Left ventricle myocardium inferior (tissue), 1 donor: ENCODE measurements at regions not wholly inside any gene's neighbourhood (a gene's known extent, or its start where the extent isn't known, plus 50 kb on each side); places are given as distances from the start of the nearest gene placed in this dataset.

ENCODE experiments used
- DNase-seq: peaks from one replicate; pipeline ENCODE4 v3.0.0-alpha.2; 2020
- H3K27ac ChIP-seq: fragments of 200-600 bp; replicated peaks from 2 replicates; pipeline ENCODE4 v1.8.0; 2021
- H3K27me3 ChIP-seq: fragments of 200-600 bp; 2 replicates; pipeline ENCODE4 v1.8.0; 2021; ENCODE audit warnings: low read depth
- H3K36me3 ChIP-seq: fragments of 200-600 bp; 2 replicates; pipeline ENCODE4 v1.8.0; 2021
- H3K4me1 ChIP-seq: fragments of 200-600 bp; 2 replicates; pipeline ENCODE4 v1.8.0; 2021
- H3K4me3 ChIP-seq: fragments of 200-600 bp; 2 replicates; pipeline ENCODE4 v1.8.0; 2021; ENCODE audit warnings: mild to moderate bottlenecking, moderate library complexity
- H3K9me3 ChIP-seq: fragments of 200-600 bp; replicated peaks from 2 replicates; pipeline ENCODE4 v1.8.0; 2021
- CTCF ChIP-seq: fragments of 200-600 bp; IDR thresholded peaks from 2 replicates; pipeline ENCODE4 v1.8.0; 2021; ENCODE audit warnings: antibody characterized with exemption, mild to moderate bottlenecking, borderline replicate concordance
- intact Hi-C: fragments of 100-400 bp; cut with micrococcal nuclease; formaldehyde crosslinking; loops from one replicate; pipeline ENCODE4 v1.11.0; 2022
- donor health status: DM: no; HTN: yes; CAD: no; lungs with severe emphysema.

DNA sequence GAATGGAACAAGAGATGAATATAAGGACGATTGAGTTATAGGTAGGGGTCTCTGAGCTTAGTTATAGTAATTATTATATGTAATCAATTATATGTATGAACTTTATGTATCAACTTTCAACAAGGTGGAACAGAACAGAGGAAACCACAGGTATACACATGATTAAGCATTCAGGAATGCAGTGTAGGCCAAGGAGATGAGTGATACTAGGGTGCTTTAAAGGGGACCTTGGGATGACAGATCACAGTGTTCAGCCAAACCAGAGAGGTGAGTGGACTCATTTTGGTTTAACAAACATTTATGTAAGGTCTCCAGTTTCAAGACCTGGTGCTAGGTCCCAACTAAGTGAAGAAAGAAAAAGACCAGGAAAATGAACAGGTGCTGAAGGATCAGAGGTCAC is 895.5 kb downstream of the ROBO2 start:
- Histone ChIP-seq H3K4me3 (no peak overlapping the region), H3K27ac (no peak overlapping the region), H3K9me3 (no peaks in the 10 kb centered on the region), H3K36me3 (no peaks in the 10 kb centered on the region), H3K4me1 (no peaks in the 10 kb centered on the region), H3K27me3 (no peaks in the 10 kb centered on the region)
- TF ChIP-seq CTCF = no peak
- DNase-seq = no peak
- intact Hi-C loops = no loop called here

GRCh38 chr3:77939726-77940125 is 899.8 kb downstream of the ROBO2 start:
- no peak for TF ChIP-seq CTCF
- Histone ChIP-seq H3K4me3 (no peak overlapping the region), H3K27me3 (no peaks in the 10 kb centered on the region), H3K9me3 (no peaks in the 10 kb centered on the region), H3K4me1 (no peaks in the 10 kb centered on the region), H3K36me3 (no peaks in the 10 kb centered on the region), H3K27ac (no peak overlapping the region)
- intact Hi-C loops = no loop called here
- no peak for DNase-seq

GRCh38 chr3:77943598-77943997 is 903.7 kb downstream of the ROBO2 start:
- H3K27me3 ChIP-seq = no peaks in the 10 kb centered on the region
- H3K27ac ChIP-seq = no peak overlapping the region
- intact Hi-C loops = no loop called here
- H3K9me3 ChIP-seq = no peaks in the 10 kb centered on the region
- H3K4me3 ChIP-seq = no peak overlapping the region
- no peaks in the 10 kb centered on the region for H3K36me3 ChIP-seq
- DNase-seq = no peak
- no peak for TF ChIP-seq CTCF
- no peaks in the 10 kb centered on the region for H3K4me1 ChIP-seq

GRCh38 chr3:77945320-77945719 is 905.4 kb downstream of the ROBO2 start:
- Histone ChIP-seq H3K36me3 (no peaks in the 10 kb centered on the region), H3K4me1 (no peaks in the 10 kb centered on the region), H3K27ac (no peak overlapping the region), H3K9me3 (no peaks in the 10 kb centered on the region), H3K4me3 (no peak overlapping the region), H3K27me3 (no peaks in the 10 kb centered on the region)
- intact Hi-C loops = no loop called here
- no peak for TF ChIP-seq CTCF
- DNase-seq = no peak

- Histone ChIP-seq H3K4me3 (no peak overlapping the region), H3K4me1 (no peaks in the 10 kb centered on the region), H3K9me3 (peaks cover 5% of the 10 kb centered on the region), H3K27me3 (no peaks in the 10 kb centered on the region), H3K27ac (no peak overlapping the region), H3K36me3 (no peaks in the 10 kb centered on the region)
- no peak for DNase-seq
- no peak for TF ChIP-seq CTCF
- intact Hi-C loops = no loop called here
Measured at GRCh38 chr3:77947671-77948070, 907.8 kb downstream of the ROBO2 start.

- H3K36me3 ChIP-seq = no peaks in the 10 kb centered on the region
- intact Hi-C loops = no loop called here
- no peak for DNase-seq
- no peak overlapping the region for H3K4me3 ChIP-seq
- H3K27ac ChIP-seq = no peak overlapping the region
- no peaks in the 10 kb centered on the region for H3K27me3 ChIP-seq
- no peak for TF ChIP-seq CTCF
- H3K4me1 ChIP-seq = no peaks in the 10 kb centered on the region
- H3K9me3 ChIP-seq = peaks cover 24% of the 10 kb centered on the region
Measured at GRCh38 chr3:77967621-77968020, 927.7 kb downstream of the ROBO2 start.
